Esophagus muscularis mucosa (tissue), 4 donors: ENCODE measurements at regions not wholly inside any gene's neighbourhood (a gene's known extent, or its start where the extent isn't known, plus 50 kb on each side); places are given as distances from the start of the nearest gene placed in this dataset.

Source experiments
- CTCF ChIP-seq, 3 experiments: fragments of 200-600 bp in 2 of 3; fragments of 450-650 bp in 1 of 3; sonication (generic) in 2 of 3; IDR thresholded peaks; one replicate each; pipeline ENCODE4 v1.5.1; 2017 to 2019; ENCODE audit warnings: antibody characterized with exemption in 3 of 3, mild to moderate bottlenecking in 2 of 3, moderate library complexity in 1 of 3
- EP300 ChIP-seq: sonication (generic); formaldehyde crosslinking; IDR thresholded peaks from one replicate; pipeline ENCODE4 v1.6.1; 2017; ENCODE audit warnings: antibody characterized with exemption
- POLR2A ChIP-seq: fragments of 450-650 bp; IDR thresholded peaks from one replicate; pipeline ENCODE4 v1.6.1; 2017; ENCODE audit warnings: antibody characterized with exemption, moderate library complexity, mild to moderate bottlenecking, low read depth
- POLR2AphosphoS5 ChIP-seq, 2 donors: sonication (generic); formaldehyde crosslinking; IDR thresholded peaks; one replicate each; pipeline ENCODE4 v1.6.1; 2017; ENCODE audit warnings: antibody characterized with exemption in 2 of 2

GRCh38 chr15:95895508-95895907 is 435.0 kb upstream of the NR2F2 start:
- TF ChIP-seq POLR2A, result no peak
- TF ChIP-seq CTCF (IDR thresholded peaks at IDR 0.05), result no peak
- TF ChIP-seq POLR2AphosphoS5 (IDR thresholded peaks at IDR 0.05), result no peak
- no peak for TF ChIP-seq EP300
